ENCODE measurements at regions not wholly inside any gene's neighbourhood (a gene's known extent, or its start where the extent isn't known, plus 50 kb on each side); places are given as distances from the start of the nearest gene placed in this dataset.

GRCh38 chr3:116586285-116586944 lies 123.2 kb upstream of the TUSC7 start:
- H3K4me3 Mint-ChIP-seq, result no peak overlapping the region
- no peaks in the 10 kb centered on the region for H3K36me3 Mint-ChIP-seq
- H3K27me3 Mint-ChIP-seq, result no peaks in the 10 kb centered on the region
- H3K9me3 Mint-ChIP-seq, result peaks cover 0 to 9% (median 7%) of the 10 kb centered on the region in 7 donors
- H3K27ac Mint-ChIP-seq, result no peak overlapping the region
- ATAC-seq (ENCODE audit: low read depth in 2 of 2) (no peak), DNase-seq (no peak)
- no peaks in the 10 kb centered on the region for H3K4me1 Mint-ChIP-seq

- Mint-ChIP-seq H3K4me1 (no peaks in the 10 kb centered on the region), H3K27me3 (no peaks in the 10 kb centered on the region), H3K27ac (no peak overlapping the region), H3K9me3 (peaks cover 0 to 9% (median 5%) of the 10 kb centered on the region in 7 donors), H3K36me3 (no peaks in the 10 kb centered on the region), H3K4me3 (no peak overlapping the region)
- DNase-seq (no peak), ATAC-seq (ENCODE audit: low read depth in 2 of 2) (no peak)
Observed at GRCh38 chr3:116591236-116591635, 118.3 kb upstream of the TUSC7 start.

GRCh38 chr3:116601206-116601605 lies 108.4 kb upstream of the TUSC7 start:
- no peak overlapping the region for H3K4me3 Mint-ChIP-seq
- H3K27ac Mint-ChIP-seq, result no peak overlapping the region
- ATAC-seq (ENCODE audit: low read depth in 2 of 2) (no peak), DNase-seq (no peak)
- H3K9me3 Mint-ChIP-seq, result peaks cover 0 to 6% (median 2%) of the 10 kb centered on the region in 7 donors
- H3K36me3 Mint-ChIP-seq, result no peaks in the 10 kb centered on the region
- H3K27me3 Mint-ChIP-seq, result no peaks in the 10 kb centered on the region
- no peaks in the 10 kb centered on the region for H3K4me1 Mint-ChIP-seq

GRCh38 chr3:116607205-116607604 lies 102.4 kb upstream of the TUSC7 start:
- Mint-ChIP-seq H3K27me3 (no peaks in the 10 kb centered on the region), H3K27ac (no peak overlapping the region), H3K36me3 (no peaks in the 10 kb centered on the region), H3K4me3 (no peak overlapping the region), H3K4me1 (no peaks in the 10 kb centered on the region), H3K9me3 (peaks cover 2 to 13% (median 6%) of the 10 kb centered on the region in 7 donors)
- DNase-seq (no peak), ATAC-seq (ENCODE audit: low read depth in 2 of 2) (no peak)

GRCh38 chr3:116610124-116610523 lies 99.5 kb upstream of the TUSC7 start:
- Mint-ChIP-seq H3K27ac (no peak overlapping the region), H3K9me3 (peaks cover 0 to 13% (median 4%) of the 10 kb centered on the region in 7 donors), H3K4me3 (no peak overlapping the region), H3K36me3 (no peaks in the 10 kb centered on the region), H3K27me3 (no peaks in the 10 kb centered on the region), H3K4me1 (no peaks in the 10 kb centered on the region)
- no peak for DNase-seq
- ATAC-seq (ENCODE audit: low read depth in 2 of 2), result no peak

- H3K4me1 Mint-ChIP-seq, result no peaks in the 10 kb centered on the region
- H3K4me3 Mint-ChIP-seq, result no peak overlapping the region
- DNase-seq, result no peak
- no peaks in the 10 kb centered on the region for H3K36me3 Mint-ChIP-seq
- ATAC-seq (ENCODE audit: low read depth in 2 of 2), result no peak
- peaks cover 0 to 6% (median 2%) of the 10 kb centered on the region in 7 donors for H3K9me3 Mint-ChIP-seq
- H3K27ac Mint-ChIP-seq, result no peak overlapping the region
- no peaks in the 10 kb centered on the region for H3K27me3 Mint-ChIP-seq
Observed at GRCh38 chr3:116614795-116615362, 94.7 kb upstream of the TUSC7 start.

- no peaks in the 10 kb centered on the region for H3K36me3 Mint-ChIP-seq
- no peaks in the 10 kb centered on the region for H3K4me1 Mint-ChIP-seq
- no peak overlapping the region for H3K4me3 Mint-ChIP-seq
- no peak for ATAC-seq (ENCODE audit: low read depth in 2 of 2)
- H3K27ac Mint-ChIP-seq, result no peak overlapping the region
- H3K27me3 Mint-ChIP-seq, result no peaks in the 10 kb centered on the region
- DNase-seq, result no peak
- peaks cover 0 to 11% (median 5%) of the 10 kb centered on the region in 7 donors for H3K9me3 Mint-ChIP-seq
Observed at GRCh38 chr3:116618138-116618537, 91.4 kb upstream of the TUSC7 start.

- H3K36me3 Mint-ChIP-seq, result no peaks in the 10 kb centered on the region
- ATAC-seq (ENCODE audit: low read depth in 2 of 2), result no peak
- no peak for DNase-seq
- no peaks in the 10 kb centered on the region for H3K27me3 Mint-ChIP-seq
- no peak overlapping the region for H3K4me3 Mint-ChIP-seq
- no peak overlapping the region for H3K27ac Mint-ChIP-seq
- H3K4me1 Mint-ChIP-seq, result no peaks in the 10 kb centered on the region
- peaks cover 0 to 12% (median 5%) of the 10 kb centered on the region in 7 donors for H3K9me3 Mint-ChIP-seq
Observed at GRCh38 chr3:116618930-116619329, 90.6 kb upstream of the TUSC7 start.

GRCh38 chr3:116630494-116630893 lies 79.1 kb upstream of the TUSC7 start:
- Mint-ChIP-seq H3K27me3 (no peaks in the 10 kb centered on the region), H3K36me3 (no peaks in the 10 kb centered on the region), H3K27ac (no peak overlapping the region), H3K9me3 (peaks cover 1 to 35% (median 9%) of the 10 kb centered on the region in 7 donors), H3K4me3 (no peak overlapping the region), H3K4me1 (no peaks in the 10 kb centered on the region)
- no peak for DNase-seq
- no peak for ATAC-seq (ENCODE audit: low read depth in 2 of 2)

- Mint-ChIP-seq H3K27ac (no peak overlapping the region), H3K36me3 (no peaks in the 10 kb centered on the region), H3K27me3 (no peaks in the 10 kb centered on the region), H3K4me1 (no peaks in the 10 kb centered on the region), H3K4me3 (no peak overlapping the region), H3K9me3 (peaks cover 0 to 6% (median 3%) of the 10 kb centered on the region in 7 donors)
- ATAC-seq (ENCODE audit: low read depth in 2 of 2), result no peak
- DNase-seq, result no peak
Observed at GRCh38 chr3:116639641-116640040, 69.9 kb upstream of the TUSC7 start.

GRCh38 chr3:116640109-116640508 lies 69.5 kb upstream of the TUSC7 start:
- H3K9me3 Mint-ChIP-seq, result peaks cover 0 to 6% (median 3%) of the 10 kb centered on the region in 7 donors
- H3K4me3 Mint-ChIP-seq, result no peak overlapping the region
- H3K36me3 Mint-ChIP-seq, result no peaks in the 10 kb centered on the region
- ATAC-seq (ENCODE audit: low read depth in 2 of 2) (no peak), DNase-seq (no peak)
- H3K4me1 Mint-ChIP-seq, result no peaks in the 10 kb centered on the region
- no peak overlapping the region for H3K27ac Mint-ChIP-seq
- no peaks in the 10 kb centered on the region for H3K27me3 Mint-ChIP-seq

GRCh38 chr3:116643001-116643400 lies 66.6 kb upstream of the TUSC7 start:
- ATAC-seq (ENCODE audit: low read depth in 2 of 2) (no peak), DNase-seq (no peak)
- Mint-ChIP-seq H3K4me3 (no peak overlapping the region), H3K9me3 (peaks cover 0 to 6% (median 0%) of the 10 kb centered on the region in 7 donors), H3K27me3 (no peaks in the 10 kb centered on the region), H3K36me3 (no peaks in the 10 kb centered on the region), H3K4me1 (no peaks in the 10 kb centered on the region), H3K27ac (no peak overlapping the region)

- no peaks in the 10 kb centered on the region for H3K27me3 Mint-ChIP-seq
- DNase-seq (no peak), ATAC-seq (ENCODE audit: low read depth in 2 of 2) (no peak)
- no peaks in the 10 kb centered on the region for H3K36me3 Mint-ChIP-seq
- H3K27ac Mint-ChIP-seq, result no peak overlapping the region
- no peak overlapping the region for H3K4me3 Mint-ChIP-seq
- peaks cover 0 to 5% (median 0%) of the 10 kb centered on the region in 7 donors for H3K9me3 Mint-ChIP-seq
- H3K4me1 Mint-ChIP-seq, result no peaks in the 10 kb centered on the region
Observed at GRCh38 chr3:116647996-116648395, 61.6 kb upstream of the TUSC7 start.
